SK-N-SH (cell line): ENCODE measurements at regions not wholly inside any gene's neighbourhood (a gene's known extent, or its start where the extent isn't known, plus 50 kb on each side); places are given as distances from the start of the nearest gene placed in this dataset.
A peak's percentile ranks its signal among the peaks of the same experiment; 100 is the strongest.

Experiments
- CTCF ChIA-PET: fragments of 300-600, 350-600 bp; formaldehyde crosslinking; extraction: SDS; loops from one replicate; lab custom pipeline; 2021; lab: Yijun Ruan, JAX
- POLR2A ChIA-PET: fragments of 350-600 bp; sonication (Branson Sonifier 250); formaldehyde crosslinking; extraction: SDS; loops from one replicate; lab custom pipeline; 2020; ENCODE audit warnings: antibody characterized with exemption, inconsistent platforms; lab: Yijun Ruan, JAX
- DNase-seq: peaks from one replicate; pipeline ENCODE4 v3.0.0; 2012
- H2AFZ ChIP-seq: fragments of 200-600 bp; sonication (generic); 2 replicates; pipeline ENCODE4 v1.8.1; 2016; ENCODE audit warnings: antibody characterized with exemption, mild to moderate bottlenecking, low read depth
- H3F3A ChIP-seq: fragments of 200-600 bp; sonication (generic); replicated peaks from 2 replicates; pipeline ENCODE3; 2016; ENCODE audit warnings: antibody characterized with exemption, mild to moderate bottlenecking; ENCODE audit not compliant: insufficient read depth
- H3K27ac ChIP-seq, 2 experiments: fragments of 200-500 bp in 1 of 2; fragments of 200-600 bp in 1 of 2; sonication (Bioruptor generic) in 1 of 2; sonication (generic), shearing (Covaris generic) in 1 of 2; 2 replicates each; pipeline versions ENCODE4 v1.5.1 to v1.6.1; 2014 to 2016; ENCODE audit warnings: low read depth in 2 of 2, inconsistent platforms in 1 of 2, low read length in 1 of 2, mild to moderate bottlenecking in 1 of 2, mixed read lengths in 1 of 2
- H3K27me3 ChIP-seq: fragments of 200-600 bp; sonication (generic), shearing (Covaris generic); 2 replicates; pipeline ENCODE4 v1.6.1; 2016; ENCODE audit warnings: mixed run types; ENCODE audit not compliant: insufficient read depth
- H3K36me3 ChIP-seq, 2 experiments: fragments of 200-500 bp in 1 of 2; fragments of 200-600 bp in 1 of 2; sonication (Bioruptor generic) in 1 of 2; sonication (generic) in 1 of 2; replicated peaks in 1 of 2; 2 replicates each; pipeline versions ENCODE3 to v1.5.1; 2014 to 2016; ENCODE audit warnings: low read length in 1 of 2, mild to moderate bottlenecking in 1 of 2; ENCODE audit not compliant: insufficient read depth in 2 of 2, control insufficient read depth in 1 of 2
- H3K4me1 ChIP-seq, 2 experiments: fragments of 200-500 bp in 1 of 2; fragments of 200-600 bp in 1 of 2; sonication (Bioruptor generic) in 1 of 2; sonication (generic), shearing (Covaris generic) in 1 of 2; 2 replicates each; pipeline versions ENCODE4 v1.5.1 to v1.6.1; 2014 to 2016; ENCODE audit warnings: low read depth in 1 of 2, low read length in 1 of 2, mixed run types in 1 of 2; ENCODE audit not compliant: insufficient read depth in 2 of 2, control insufficient read depth in 1 of 2
- H3K4me2 ChIP-seq: fragments of 200-600 bp; sonication (generic), shearing (Covaris generic); 2 replicates; pipeline ENCODE4 v1.6.1; 2017; ENCODE audit warnings: mixed run types
- H3K4me3 ChIP-seq, 2 experiments: fragments of 200-500 bp in 1 of 2; fragments of 200-600 bp in 1 of 2; sonication (Bioruptor generic) in 1 of 2; sonication (generic), shearing (Covaris generic) in 1 of 2; 2 replicates each; pipeline versions ENCODE4 v1.5.1 to v1.8.1; 2014 to 2016; ENCODE audit warnings: low read depth in 2 of 2, inconsistent platforms in 1 of 2, low read length in 1 of 2, mild to moderate bottlenecking in 1 of 2, mixed read lengths in 1 of 2, moderate library complexity in 1 of 2
- H3K79me2 ChIP-seq: fragments of 200-600 bp; sonication (generic); 2 replicates; pipeline ENCODE4 v1.8.1; 2017; ENCODE audit warnings: mild to moderate bottlenecking; ENCODE audit not compliant: insufficient read depth
- H3K9ac ChIP-seq: fragments of 200-600 bp; sonication (generic); 2 replicates; pipeline ENCODE4 v1.6.1; 2017; ENCODE audit warnings: mixed run types
- H3K9me2 ChIP-seq: fragments of 200-600 bp; sonication (generic); 2 replicates; pipeline ENCODE4 v1.6.1; 2017; ENCODE audit warnings: mixed run types
- H3K9me3 ChIP-seq: fragments of 200-600 bp; sonication (generic); 2 replicates; pipeline ENCODE4 v1.6.1; 2017; ENCODE audit warnings: mixed run types, mild to moderate bottlenecking, moderate library complexity
- H4K20me1 ChIP-seq: fragments of 200-600 bp; sonication (generic); 2 replicates; pipeline ENCODE4 v1.6.1; 2017; ENCODE audit warnings: mild to moderate bottlenecking, mixed run types; ENCODE audit not compliant: insufficient read depth
- CHD2 ChIP-seq: fragments of 150-350 bp; IDR thresholded peaks from 2 replicates; pipeline ENCODE4 v1.6.1; 2018; ENCODE audit warnings: low read length; ENCODE audit not compliant: partially characterized antibody
- ELF1 ChIP-seq: IDR thresholded peaks from 2 replicates; pipeline ENCODE4 v1.4.0; 2012
- EP300 ChIP-seq, 2 experiments: IDR thresholded peaks; 2 replicates each; pipeline versions ENCODE4 v1.4.0 to v1.6.1; 2012; ENCODE audit warnings: borderline replicate concordance in 1 of 2, low read depth in 1 of 2, low read length in 1 of 2
- EZH2phosphoT487 ChIP-seq: fragments of 200-600 bp; sonication (generic); IDR thresholded peaks from 2 replicates; pipeline ENCODE4 v1.6.1; 2017; ENCODE audit warnings: low read depth, mixed run types, mild to moderate bottlenecking, antibody characterized with exemption, moderate library complexity, borderline replicate concordance
- FOXJ3 ChIP-seq: sonication (generic); formaldehyde crosslinking; IDR thresholded peaks from 2 replicates; pipeline ENCODE4 v1.5.1; 2020; ENCODE audit warnings: mild to moderate bottlenecking, missing genetic modification reagents
- MEF2A ChIP-seq: IDR thresholded peaks from 2 replicates; pipeline ENCODE4 v1.4.0; 2012; ENCODE audit warnings: low read depth, borderline replicate concordance
- NFIC ChIP-seq: IDR thresholded peaks from 2 replicates; pipeline ENCODE4 v1.4.0; 2012; ENCODE audit warnings: borderline replicate concordance
- NRF1 ChIP-seq: IDR thresholded peaks from 2 replicates; pipeline ENCODE4 v1.6.1; 2012; ENCODE audit warnings: low read depth, mild to moderate bottlenecking, low read length
- POLR2AphosphoS5 ChIP-seq: IDR thresholded peaks from 2 replicates; pipeline ENCODE4 v1.6.1; 2012; ENCODE audit warnings: low read depth, low read length
- RAD21 ChIP-seq: IDR thresholded peaks from 2 replicates; pipeline ENCODE4 v1.6.1; 2012; ENCODE audit warnings: mild to moderate bottlenecking, low read length
- RCOR1 ChIP-seq: fragments of 150-350 bp; IDR thresholded peaks from 2 replicates; pipeline ENCODE4 v1.6.1; 2017; ENCODE audit warnings: antibody characterized with exemption, low read length
- RXRA ChIP-seq: IDR thresholded peaks from 2 replicates; pipeline ENCODE4 v1.4.0; 2012; ENCODE audit warnings: low read depth, mild to moderate bottlenecking, borderline replicate concordance
- SMC3 ChIP-seq: IDR thresholded peaks from 2 replicates; pipeline ENCODE4 v1.6.1; 2012; ENCODE audit warnings: low read depth, low read length, improper control_type of control experiment
- TCF12 ChIP-seq: IDR thresholded peaks from 2 replicates; pipeline ENCODE4 v1.4.0; 2012
- TEAD4 ChIP-seq: IDR thresholded peaks from 2 replicates; pipeline ENCODE4 v1.4.0; 2012; ENCODE audit warnings: mild to moderate bottlenecking, borderline replicate concordance; ENCODE audit not compliant: insufficient read depth
- WGBS: methylation state at CpG from one replicate; pipeline ENCODE4 v1.1.6; 2017; ENCODE audit warnings: low lambda C conversion rate; 5-methylcytosine and 5-hydroxymethylcytosine counted together
- TF ChIP-seq, protein P1 (sequence below): IDR thresholded peaks from 2 replicates; pipeline ENCODE4 v1.4.0; 2012; ENCODE audit warnings: low read depth, borderline replicate concordance
- TF ChIP-seq, protein P2 (sequence below): fragments of 150-350 bp; IDR thresholded peaks from 2 replicates; pipeline ENCODE4 v1.6.1; 2017; ENCODE audit warnings: antibody characterized with exemption, low read length, low read depth, borderline replicate concordance
- TF ChIP-seq, protein P3 (sequence below): IDR thresholded peaks from 2 replicates; pipeline ENCODE4; 2012
- TF ChIP-seq, protein P4 (sequence below): fragments of 150-350 bp; IDR thresholded peaks from 2 replicates; pipeline ENCODE4 v1.6.1; 2016; ENCODE audit warnings: mild to moderate bottlenecking, low read depth, low read length

DNA sequence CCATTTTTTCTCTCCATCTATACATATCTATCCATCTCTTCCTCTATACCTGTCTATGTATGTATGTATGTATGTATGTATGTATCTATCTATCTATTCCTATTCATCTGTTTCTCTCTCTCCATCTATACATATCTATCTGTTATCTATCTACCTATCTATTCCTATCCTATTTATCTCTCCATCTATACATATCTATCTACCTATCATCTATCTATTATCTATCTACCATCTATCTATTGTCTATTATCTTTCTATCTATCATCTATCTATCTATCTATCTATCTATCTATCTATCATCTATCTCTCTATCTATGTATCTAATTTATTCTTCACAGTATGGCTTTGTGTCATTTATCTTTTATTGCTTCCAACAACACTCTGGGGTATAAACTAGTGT is 1124.4 kb downstream of the TYW1 start:
- POLR2A ChIA-PET = no interaction called here
- CTCF ChIA-PET = no interaction called here
- Histone ChIP-seq H3K4me3 (no peak overlapping the region), H4K20me1 (no peaks in the 10 kb centered on the region), H3K79me2 (no peaks in the 10 kb centered on the region), H3K36me3 (peaks cover 0 to 3% of the 10 kb centered on the region in 2 experiments), H3F3A (no peaks in the 10 kb centered on the region), H3K9me3 (peaks cover 13% of the 10 kb centered on the region; the same call in 1 of the 2 replicates), H3K4me1 (peaks cover 0 to 14% of the 10 kb centered on the region in 2 experiments; a peak in 2 of 4 replicates), H3K9me2 (no peaks in the 10 kb centered on the region), H2AFZ (no peak overlapping the region), H3K9ac (no peak overlapping the region), H3K27me3 (no peaks in the 10 kb centered on the region), H3K27ac (peak overlapping the region in 1 of 2 experiments; percentile 63; a peak in 1 of 4 replicates), H3K4me2 (no peak overlapping the region)
- TF ChIP-seq RXRA (no peak), POLR2AphosphoS5 (no peak), MEF2A (no peak), FOXJ3 (CRISPR knock-in tag) (no peak), SMC3 (no peak), RCOR1 (no peak)
- TF ChIP-seq, protein P1, sequence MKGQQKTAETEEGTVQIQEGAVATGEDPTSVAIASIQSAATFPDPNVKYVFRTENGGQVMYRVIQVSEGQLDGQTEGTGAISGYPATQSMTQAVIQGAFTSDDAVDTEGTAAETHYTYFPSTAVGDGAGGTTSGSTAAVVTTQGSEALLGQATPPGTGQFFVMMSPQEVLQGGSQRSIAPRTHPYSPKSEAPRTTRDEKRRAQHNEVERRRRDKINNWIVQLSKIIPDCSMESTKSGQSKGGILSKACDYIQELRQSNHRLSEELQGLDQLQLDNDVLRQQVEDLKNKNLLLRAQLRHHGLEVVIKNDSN = no peak
- TF ChIP-seq, protein P2, sequence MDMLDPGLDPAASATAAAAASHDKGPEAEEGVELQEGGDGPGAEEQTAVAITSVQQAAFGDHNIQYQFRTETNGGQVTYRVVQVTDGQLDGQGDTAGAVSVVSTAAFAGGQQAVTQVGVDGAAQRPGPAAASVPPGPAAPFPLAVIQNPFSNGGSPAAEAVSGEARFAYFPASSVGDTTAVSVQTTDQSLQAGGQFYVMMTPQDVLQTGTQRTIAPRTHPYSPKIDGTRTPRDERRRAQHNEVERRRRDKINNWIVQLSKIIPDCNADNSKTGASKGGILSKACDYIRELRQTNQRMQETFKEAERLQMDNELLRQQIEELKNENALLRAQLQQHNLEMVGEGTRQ = no peak
- TF ChIP-seq, protein P3, sequence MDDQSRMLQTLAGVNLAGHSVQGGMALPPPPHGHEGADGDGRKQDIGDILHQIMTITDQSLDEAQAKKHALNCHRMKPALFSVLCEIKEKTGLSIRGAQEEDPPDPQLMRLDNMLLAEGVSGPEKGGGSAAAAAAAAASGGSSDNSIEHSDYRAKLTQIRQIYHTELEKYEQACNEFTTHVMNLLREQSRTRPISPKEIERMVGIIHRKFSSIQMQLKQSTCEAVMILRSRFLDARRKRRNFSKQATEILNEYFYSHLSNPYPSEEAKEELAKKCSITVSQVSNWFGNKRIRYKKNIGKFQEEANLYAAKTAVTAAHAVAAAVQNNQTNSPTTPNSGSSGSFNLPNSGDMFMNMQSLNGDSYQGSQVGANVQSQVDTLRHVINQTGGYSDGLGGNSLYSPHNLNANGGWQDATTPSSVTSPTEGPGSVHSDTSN = no peak
- DNase-seq = no peak

DNA sequence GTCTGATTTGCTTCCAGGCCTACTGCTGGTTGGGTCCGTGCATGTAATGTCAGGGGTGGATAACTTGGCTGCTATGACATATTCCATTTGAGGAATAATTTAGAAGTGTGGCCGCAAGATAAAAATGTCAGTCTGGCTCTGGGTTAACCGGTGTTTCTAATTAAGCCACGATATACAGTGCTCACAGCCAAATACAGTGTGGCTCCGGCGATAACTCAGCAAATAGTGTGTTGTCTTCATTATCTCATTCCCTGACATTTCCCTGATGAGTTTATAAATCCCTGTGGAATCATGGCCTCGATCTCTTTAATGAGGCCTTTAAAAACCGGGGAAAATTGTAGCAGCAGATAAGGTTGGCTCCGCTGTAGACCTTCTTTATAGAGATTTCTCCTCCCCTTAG is 1125.0 kb downstream of the TYW1 start:
- 15% methylated on average over 9 of the region's 9 CpGs for WGBS
- TF ChIP-seq ELF1 (no peak), SMC3 (no peak; the same call in 1 of the 2 replicates), TEAD4 (peak; percentile 69; the same call in 1 of the 2 replicates), RAD21 (peak; percentile 44; the same call in 1 of the 2 replicates), MEF2A (no peak), NFIC (peak; percentile 37; the same call in 1 of the 2 replicates), EZH2phosphoT487 (no peak), NRF1 (no peak), TCF12 (peak; percentile 69), EP300 (IDR thresholded peaks at IDR 0.05; ENCODE audit: borderline replicate concordance in 1 of 2, low read depth in 1 of 2, low read length in 1 of 2) (peak; percentile 10 to 99; a peak in 2 of 4 replicates), CHD2 (peak; percentile 93)
- TF ChIP-seq, protein P2 = no peak
- TF ChIP-seq, protein P4, sequence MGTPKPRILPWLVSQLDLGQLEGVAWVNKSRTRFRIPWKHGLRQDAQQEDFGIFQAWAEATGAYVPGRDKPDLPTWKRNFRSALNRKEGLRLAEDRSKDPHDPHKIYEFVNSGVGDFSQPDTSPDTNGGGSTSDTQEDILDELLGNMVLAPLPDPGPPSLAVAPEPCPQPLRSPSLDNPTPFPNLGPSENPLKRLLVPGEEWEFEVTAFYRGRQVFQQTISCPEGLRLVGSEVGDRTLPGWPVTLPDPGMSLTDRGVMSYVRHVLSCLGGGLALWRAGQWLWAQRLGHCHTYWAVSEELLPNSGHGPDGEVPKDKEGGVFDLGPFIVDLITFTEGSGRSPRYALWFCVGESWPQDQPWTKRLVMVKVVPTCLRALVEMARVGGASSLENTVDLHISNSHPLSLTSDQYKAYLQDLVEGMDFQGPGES = no peak
- TF ChIP-seq, protein P1 = no peak

More for the DNA sequence above, 1125.0 kb downstream of the TYW1 start:
- no peaks in the 10 kb centered on the region for H4K20me1 ChIP-seq
- no peak overlapping the region for H3K4me3 ChIP-seq
- DNase-seq = peak; percentile 79
- H3F3A ChIP-seq = no peaks in the 10 kb centered on the region
- H3K4me1 ChIP-seq = peaks cover 0 to 14% of the 10 kb centered on the region in 2 experiments; a peak in 2 of 4 replicates
- H3K4me2 ChIP-seq = no peak overlapping the region
- CTCF ChIA-PET = no interaction called here
- H3K9me2 ChIP-seq = no peaks in the 10 kb centered on the region; the same call in 1 of the 2 replicates
- no peaks in the 10 kb centered on the region for H3K79me2 ChIP-seq
- no peak overlapping the region for H3K9ac ChIP-seq
- H3K36me3 ChIP-seq = peaks cover 0 to 3% of the 10 kb centered on the region in 2 experiments
- peaks cover 17% of the 10 kb centered on the region; the same call in 1 of the 2 replicates for H3K9me3 ChIP-seq
- POLR2A ChIA-PET = no interaction called here
- H3K27me3 ChIP-seq = no peaks in the 10 kb centered on the region
- H2AFZ ChIP-seq = no peak overlapping the region
- H3K27ac ChIP-seq = peak overlapping the region in 1 of 2 experiments; percentile 63; a peak in 1 of 4 replicates
